H1 (cell line): ENCODE measurements at regions not wholly inside any gene's neighbourhood (a gene's known extent, or its start where the extent isn't known, plus 50 kb on each side); places are given as distances from the start of the nearest gene placed in this dataset.

Experiments
- CTCF ChIA-PET: fragments of 300-600 bp; sonication (Branson Sonifier 250); formaldehyde crosslinking; loops from one replicate; lab custom pipeline; 2021; ENCODE audit not compliant: partially characterized antibody; lab: Charles Lee
- POLR2A ChIA-PET: fragments of 300-600 bp; sonication (Branson Sonifier 250); formaldehyde crosslinking; loops from one replicate; lab custom pipeline; 2021; ENCODE audit warnings: inconsistent platforms; ENCODE audit not compliant: partially characterized antibody; lab: Charles Lee
- DNase-seq, 2 experiments: peaks; one replicate each; pipeline versions ENCODE4 v3.0.0 to v3.0.0-alpha.2; 2010 to 2022; ENCODE audit warnings: low spot score in 2 of 2, low read depth in 1 of 2, mixed read lengths in 1 of 2
- FAIRE-seq: peaks from 2 replicates; lab custom pipeline; 2011; peaks lifted over from hg19 to GRCh38; lab: Jason Lieb, UNC
- H2AFZ ChIP-seq: 2 replicates; pipeline ENCODE4 v1.8.1; 2012; ENCODE audit warnings: low read length, inconsistent platforms
- H2AK5ac ChIP-seq: 2 replicates; pipeline ENCODE4 v1.6.1; 2013; ENCODE audit warnings: low read depth, low read length
- H2BK120ac ChIP-seq: replicated peaks from 2 replicates; pipeline ENCODE3; 2013; ENCODE audit warnings: low read depth, low read length, inconsistent platforms
- H2BK12ac ChIP-seq: 2 replicates; pipeline ENCODE4 v1.6.1; 2013; ENCODE audit warnings: low read depth, low read length
- H2BK15ac ChIP-seq: 2 replicates; pipeline ENCODE4 v1.6.1; 2013; ENCODE audit warnings: low read length
- H2BK20ac ChIP-seq: 2 replicates; pipeline ENCODE4 v1.6.1; 2013; ENCODE audit warnings: low read length
- H2BK5ac ChIP-seq: 2 replicates; pipeline ENCODE4 v1.6.1; 2013; ENCODE audit warnings: low read depth, low read length
- H3K14ac ChIP-seq: 2 replicates; pipeline ENCODE4 v1.6.1; 2013; ENCODE audit warnings: inconsistent platforms; ENCODE audit not compliant: insufficient read length
- H3K18ac ChIP-seq: 2 replicates; pipeline ENCODE4 v1.6.1; 2013; ENCODE audit warnings: low read length; ENCODE audit errors: extremely low read depth
- H3K23ac ChIP-seq: 2 replicates; pipeline ENCODE4 v1.6.1; 2013; ENCODE audit warnings: inconsistent platforms; ENCODE audit not compliant: insufficient read length
- H3K23me2 ChIP-seq: 2 replicates; pipeline ENCODE4 v1.6.1; 2013; ENCODE audit warnings: low read depth, low read length
- H3K27ac ChIP-seq: 2 replicates; pipeline ENCODE4 v1.6.1; 2011; ENCODE audit warnings: low read depth, low read length, inconsistent platforms
- H3K27me3 ChIP-seq, 4 experiments: replicated peaks in 1 of 4; 1 replicate in 1 of 4; 2 replicates in 3 of 4; pipeline versions ENCODE4 v1.6.1 to v1.8.1; 2011 to 2013; ENCODE audit warnings: low read length in 3 of 4, mild to moderate bottlenecking in 3 of 4, inconsistent platforms in 2 of 4, mixed read lengths in 2 of 4, moderate library complexity in 1 of 4; ENCODE audit not compliant: control insufficient read depth in 3 of 4, insufficient read depth in 3 of 4; ENCODE audit errors: extremely low read depth in 1 of 4
- H3K36me3 ChIP-seq, 4 experiments: 2 replicates each; pipeline versions ENCODE4 v1.6.1 to v1.8.1; 2011 to 2013; ENCODE audit warnings: mild to moderate bottlenecking in 4 of 4, low read length in 3 of 4, moderate library complexity in 2 of 4, control low read depth in 1 of 4, inconsistent platforms in 1 of 4; ENCODE audit not compliant: insufficient read depth in 4 of 4, control insufficient read depth in 2 of 4
- H3K4ac ChIP-seq: replicated peaks from 2 replicates; pipeline ENCODE3; 2013; ENCODE audit warnings: low read length, low read depth, mixed read lengths, inconsistent platforms; ENCODE audit not compliant: insufficient read length
- H3K4me1 ChIP-seq, 4 experiments: replicated peaks in 1 of 4; 1 replicate in 1 of 4; 2 replicates in 3 of 4; pipeline versions ENCODE4 v1.6.1 to v1.8.1; 2011 to 2013; ENCODE audit warnings: low read length in 3 of 4, inconsistent platforms in 2 of 4, mixed read lengths in 1 of 4; ENCODE audit not compliant: insufficient read depth in 4 of 4, control insufficient read depth in 3 of 4
- H3K4me2 ChIP-seq, 2 experiments: 2 replicates each; pipeline versions ENCODE4 v1.6.1 to v1.8.1; 2011 to 2013; ENCODE audit warnings: low read depth in 2 of 2, low read length in 2 of 2, control low read depth in 1 of 2, inconsistent platforms in 1 of 2, mild to moderate bottlenecking in 1 of 2; ENCODE audit not compliant: insufficient read depth in 1 of 2
- H3K4me3 ChIP-seq, 4 experiments: fragments of 200-600, 300-600 bp in 1 of 4; sonication (generic), shearing (Covaris generic), sonication (Bioruptor Twin) in 1 of 4; 2 replicates each; pipeline versions ENCODE4 v1.5.1 to v1.8.1; 2011 to 2016; ENCODE audit warnings: low read length in 4 of 4, low read depth in 3 of 4, control low read depth in 2 of 4, inconsistent platforms in 2 of 4, mild to moderate bottlenecking in 2 of 4, mixed read lengths in 1 of 4, moderate library complexity in 1 of 4; ENCODE audit not compliant: insufficient read depth in 2 of 4; ENCODE audit errors: extremely low read depth in 1 of 4
- H3K56ac ChIP-seq: replicated peaks from 2 replicates; pipeline ENCODE3; 2013; ENCODE audit warnings: low read depth, mild to moderate bottlenecking, mixed read lengths, low read length, inconsistent platforms; ENCODE audit not compliant: insufficient read length
- H3K79me1 ChIP-seq: 2 replicates; pipeline ENCODE4 v1.6.1; 2013; ENCODE audit warnings: low read depth, low read length, control low read depth
- H3K79me2 ChIP-seq, 2 experiments: 2 replicates each; pipeline versions ENCODE4 v1.6.1 to v1.8.1; 2012 to 2013; ENCODE audit warnings: low read length in 2 of 2, mild to moderate bottlenecking in 2 of 2, inconsistent platforms in 1 of 2; ENCODE audit not compliant: insufficient read depth in 2 of 2, control insufficient read depth in 1 of 2
- H3K9ac ChIP-seq, 4 experiments: replicated peaks in 1 of 4; 1 replicate in 1 of 4; 2 replicates in 3 of 4; pipeline versions ENCODE4 v1.6.1 to v1.8.1; 2011 to 2013; ENCODE audit warnings: low read depth in 3 of 4, low read length in 3 of 4, control low read depth in 2 of 4, mild to moderate bottlenecking in 2 of 4, moderate library complexity in 2 of 4, inconsistent platforms in 1 of 4; ENCODE audit errors: extremely low read depth in 1 of 4
- H3K9me3 ChIP-seq, 2 experiments: 2 replicates each; pipeline versions ENCODE4 v1.6.1 to v1.8.1; 2012 to 2013; ENCODE audit warnings: mild to moderate bottlenecking in 2 of 2, moderate library complexity in 2 of 2, control low read depth in 1 of 2, inconsistent platforms in 1 of 2, low read depth in 1 of 2, low read length in 1 of 2, mixed read lengths in 1 of 2; ENCODE audit not compliant: insufficient read depth in 2 of 2
- H4K20me1 ChIP-seq, 2 experiments: replicated peaks in 1 of 2; 2 replicates each; pipeline versions ENCODE3 to v1.8.1; 2011 to 2013; ENCODE audit warnings: inconsistent platforms in 2 of 2, low read length in 2 of 2, mild to moderate bottlenecking in 1 of 2; ENCODE audit not compliant: insufficient read depth in 2 of 2, control insufficient read depth in 1 of 2
- H4K5ac ChIP-seq: 2 replicates; pipeline ENCODE4 v1.6.1; 2013; ENCODE audit warnings: low read length, low read depth, mixed read lengths, inconsistent platforms; ENCODE audit not compliant: insufficient read length
- H4K8ac ChIP-seq: 2 replicates; pipeline ENCODE4 v1.8.0; 2013; ENCODE audit warnings: mild to moderate bottlenecking, moderate library complexity, low read length, inconsistent platforms; ENCODE audit not compliant: insufficient read depth; ENCODE audit errors: extremely low read depth
- H4K91ac ChIP-seq: replicated peaks from 2 replicates; pipeline ENCODE3; 2013; ENCODE audit warnings: low read length, mixed read lengths, inconsistent platforms; ENCODE audit not compliant: insufficient read length
- ASH2L ChIP-seq: fragments of 200-600, 300-600 bp; sonication (generic); IDR thresholded peaks from one replicate; pipeline ENCODE4 v1.7.1; 2017; ENCODE audit warnings: low read length
- BCL11A ChIP-seq, 2 experiments: IDR thresholded peaks; one replicate each; pipeline ENCODE4 v1.6.1; 2011; ENCODE audit warnings: low read depth in 2 of 2, low read length in 2 of 2, mild to moderate bottlenecking in 2 of 2
- BRCA1 ChIP-seq: IDR thresholded peaks from 2 replicates; pipeline ENCODE4 v1.6.1; 2012; ENCODE audit warnings: low read depth, low read length, improper control_type of control experiment
- CBX5 ChIP-seq: fragments of 300-800, 300-1000 bp; sonication (generic); IDR thresholded peaks from 2 replicates; pipeline ENCODE4 v1.7.1; 2016; ENCODE audit warnings: antibody characterized with exemption, low read length, low read depth
- CREB1 ChIP-seq: IDR thresholded peaks from 2 replicates; pipeline ENCODE4 v1.6.1; 2012; ENCODE audit warnings: inconsistent platforms
- HDAC6 ChIP-seq: IDR thresholded peaks from one replicate; pipeline ENCODE4 v1.7.1; 2012; ENCODE audit warnings: low read depth, mild to moderate bottlenecking, inconsistent platforms, low read length, moderate library complexity
- NANOG ChIP-seq: IDR thresholded peaks from 2 replicates; pipeline ENCODE4 v1.6.1; 2011; ENCODE audit warnings: low read length, low read depth, mild to moderate bottlenecking, inconsistent platforms; ENCODE audit not compliant: insufficient read depth, poor library complexity, severe bottlenecking
- PHF8 ChIP-seq: fragments of 200-600 bp; sonication (generic); conservative IDR thresholded peaks from 2 replicates; pipeline ENCODE4 v1.7.1; 2012; ENCODE audit warnings: low read depth, mild to moderate bottlenecking, inconsistent platforms, low read length, moderate library complexity
- RBBP5 ChIP-seq: IDR thresholded peaks from 2 replicates; pipeline ENCODE4 v1.7.1; 2012; ENCODE audit warnings: low read depth, mild to moderate bottlenecking, inconsistent platforms, low read length, moderate library complexity, borderline replicate concordance
- SP4 ChIP-seq: IDR thresholded peaks from 2 replicates; pipeline ENCODE4 v1.6.1; 2012; ENCODE audit warnings: low read length, inconsistent platforms
- TAF1 ChIP-seq: IDR thresholded peaks from 2 replicates; pipeline ENCODE4 v1.6.1; 2011; ENCODE audit warnings: mild to moderate bottlenecking, low read depth, low read length
- WGBS, 2 experiments: shearing (Covaris generic) in 1 of 2; methylation state at CpG; one replicate each; pipeline versions ENCODE4 v1.1.6 to v1.1.7; 2013 to 2015; ENCODE audit warnings: low lambda C conversion rate in 2 of 2, mixed read lengths in 2 of 2, inconsistent platforms in 1 of 2, low coverage in 1 of 2, missing lambda C conversion rate in 1 of 2; ENCODE audit not compliant: insufficient replicate concordance in 2 of 2, insufficient coverage in 1 of 2, insufficient read length in 1 of 2; ENCODE audit errors: extremely low coverage in 1 of 2, missing lambda C conversion rate in 1 of 2; 5-methylcytosine and 5-hydroxymethylcytosine counted together
- TF ChIP-seq, protein P1 (sequence below): IDR thresholded peaks from 2 replicates; pipeline ENCODE4 v1.6.1; 2011; ENCODE audit warnings: low read depth, mild to moderate bottlenecking, low read length; ENCODE audit not compliant: insufficient read depth
- TF ChIP-seq, protein P2 (sequence below), 3 experiments: IDR thresholded peaks; 1 replicate in 2 of 3; 2 replicates in 1 of 3; pipeline versions ENCODE4 v1.5.1 to v1.6.1; 2011; ENCODE audit warnings: low read length in 3 of 3, mild to moderate bottlenecking in 3 of 3, inconsistent platforms in 2 of 3, low read depth in 1 of 3, moderate library complexity in 1 of 3; ENCODE audit not compliant: insufficient read depth in 1 of 3; ENCODE audit errors: control extremely low read depth in 1 of 3

DNA sequence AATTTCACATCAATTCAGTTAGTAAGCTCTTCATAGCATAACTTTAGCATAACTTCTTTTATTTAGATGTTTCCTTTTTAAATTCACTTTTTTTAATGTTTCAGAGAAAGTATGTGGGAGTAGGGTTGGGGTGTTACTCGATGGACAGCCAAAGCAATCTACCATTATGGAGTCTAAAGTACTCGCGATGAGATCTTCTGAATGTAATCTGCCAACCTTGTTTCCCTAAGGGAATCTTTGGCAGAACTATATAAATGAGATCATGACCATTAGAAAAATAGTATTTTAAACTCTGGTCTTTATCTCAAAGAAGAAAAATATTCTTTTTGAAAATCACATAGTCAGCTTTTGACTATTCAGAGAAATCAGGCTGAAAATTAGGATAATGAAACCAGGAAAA, 103.9 kb downstream of the BBS10 start:
- Histone ChIP-seq H3K4ac (no peak overlapping the region), H3K23me2 (no peaks in the 10 kb centered on the region), H3K79me1 (no peaks in the 10 kb centered on the region), H2AFZ (no peak overlapping the region), H3K9me3 (peaks cover 0 to 2% of the 10 kb centered on the region in 2 experiments; a peak in 1 of 4 replicates), H2BK12ac (no peak overlapping the region), H4K8ac (no peak overlapping the region), H3K4me1 (peaks cover 0 to under 1% (median 0%) of the 10 kb centered on the region in 4 experiments; a peak in 2 of 7 replicates), H3K27ac (no peak overlapping the region), H3K36me3 (no peaks in the 10 kb centered on the region), H3K4me2 (no peak overlapping the region), H3K18ac (no peak overlapping the region), H4K5ac (no peak overlapping the region), H3K79me2 (no peaks in the 10 kb centered on the region), H3K9ac (no peak overlapping the region), H2BK20ac (no peak overlapping the region), H3K14ac (no peak overlapping the region), H2BK15ac (no peak overlapping the region), H3K4me3 (no peak overlapping the region), H3K27me3 (no peaks in the 10 kb centered on the region), H2BK5ac (no peak overlapping the region), H4K20me1 (no peaks in the 10 kb centered on the region), H3K23ac (no peak overlapping the region), H2BK120ac (no peak overlapping the region), H4K91ac (no peak overlapping the region), H3K56ac (no peak overlapping the region), H2AK5ac (no peak overlapping the region)
- CTCF ChIA-PET = no interaction called here
- POLR2A ChIA-PET = no interaction called here
- FAIRE-seq (no peak), DNase-seq (no peak)
- WGBS, 2 experiments = 91% methylated on average over 3 of the region's 3 CpGs; no CpG with 5 or more reads in 1 of the 2 experiments
- TF ChIP-seq PHF8 = no peak
- TF ChIP-seq, protein P1, sequence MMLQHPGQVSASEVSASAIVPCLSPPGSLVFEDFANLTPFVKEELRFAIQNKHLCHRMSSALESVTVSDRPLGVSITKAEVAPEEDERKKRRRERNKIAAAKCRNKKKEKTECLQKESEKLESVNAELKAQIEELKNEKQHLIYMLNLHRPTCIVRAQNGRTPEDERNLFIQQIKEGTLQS = no peak
- TF ChIP-seq, protein P2, sequence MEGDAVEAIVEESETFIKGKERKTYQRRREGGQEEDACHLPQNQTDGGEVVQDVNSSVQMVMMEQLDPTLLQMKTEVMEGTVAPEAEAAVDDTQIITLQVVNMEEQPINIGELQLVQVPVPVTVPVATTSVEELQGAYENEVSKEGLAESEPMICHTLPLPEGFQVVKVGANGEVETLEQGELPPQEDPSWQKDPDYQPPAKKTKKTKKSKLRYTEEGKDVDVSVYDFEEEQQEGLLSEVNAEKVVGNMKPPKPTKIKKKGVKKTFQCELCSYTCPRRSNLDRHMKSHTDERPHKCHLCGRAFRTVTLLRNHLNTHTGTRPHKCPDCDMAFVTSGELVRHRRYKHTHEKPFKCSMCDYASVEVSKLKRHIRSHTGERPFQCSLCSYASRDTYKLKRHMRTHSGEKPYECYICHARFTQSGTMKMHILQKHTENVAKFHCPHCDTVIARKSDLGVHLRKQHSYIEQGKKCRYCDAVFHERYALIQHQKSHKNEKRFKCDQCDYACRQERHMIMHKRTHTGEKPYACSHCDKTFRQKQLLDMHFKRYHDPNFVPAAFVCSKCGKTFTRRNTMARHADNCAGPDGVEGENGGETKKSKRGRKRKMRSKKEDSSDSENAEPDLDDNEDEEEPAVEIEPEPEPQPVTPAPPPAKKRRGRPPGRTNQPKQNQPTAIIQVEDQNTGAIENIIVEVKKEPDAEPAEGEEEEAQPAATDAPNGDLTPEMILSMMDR (IDR thresholded peaks at IDR 0.05; ENCODE audit: control extremely low read depth in 1 of 3, insufficient read depth in 1 of 3, low read depth in 1 of 3, low read length in 3 of 3) = no peak
- TF ChIP-seq CREB1 = no peak
- no peak for TF ChIP-seq NANOG
- TF ChIP-seq BCL11A (IDR thresholded peaks at IDR 0.05; ENCODE audit: low read depth in 2 of 2, low read length in 2 of 2) = no peak
- no peak for TF ChIP-seq RBBP5
- TF ChIP-seq CBX5 = no peak
- no peak for TF ChIP-seq HDAC6
- TF ChIP-seq BRCA1 = no peak
- no peak for TF ChIP-seq SP4
- no peak for TF ChIP-seq TAF1
- TF ChIP-seq ASH2L = no peak
